Skeletal muscle satellite cell (primary cell): ENCODE measurements at regions not wholly inside any gene's neighbourhood (a gene's known extent, or its start where the extent isn't known, plus 50 kb on each side); places are given as distances from the start of the nearest gene placed in this dataset.
"Not testable (repeated sequence)": the region's sequence is repeated elsewhere in the genome, so short reads cannot be mapped to it uniquely, and the experiment has no call there.

Experiments
- H3K27me3 ChIP-seq: 2 replicates; pipeline ENCODE4 v1.7.0; 2013; ENCODE audit warnings: low read length; ENCODE audit not compliant: control insufficient read depth, insufficient read depth
- H3K36me3 ChIP-seq: 2 replicates; pipeline ENCODE4 v1.7.0; 2013; ENCODE audit warnings: mild to moderate bottlenecking, control low read depth, low read length; ENCODE audit not compliant: insufficient read depth
- H3K4me1 ChIP-seq: 2 replicates; pipeline ENCODE4 v1.7.0; 2013; ENCODE audit warnings: low read length; ENCODE audit not compliant: control insufficient read depth, insufficient read depth
- H3K4me2 ChIP-seq: 2 replicates; pipeline ENCODE4 v1.7.0; 2013; ENCODE audit warnings: mild to moderate bottlenecking, low read length
- H3K4me3 ChIP-seq: 2 replicates; pipeline ENCODE4 v1.7.0; 2013; ENCODE audit warnings: low read length
- H3K9ac ChIP-seq: 2 replicates; pipeline ENCODE4 v1.7.0; 2013; ENCODE audit warnings: mild to moderate bottlenecking, low read depth, low read length, moderate library complexity
- H3K9me3 ChIP-seq: replicated peaks from 2 replicates; pipeline ENCODE4 v1.7.0; 2013; ENCODE audit warnings: mild to moderate bottlenecking, control low read depth, low read length

- H3K4me3 ChIP-seq, H3K9ac ChIP-seq, H3K27me3 ChIP-seq, H3K4me1 ChIP-seq, H3K4me2 ChIP-seq, H3K36me3 ChIP-seq, H3K9me3 ChIP-seq: not testable (repeated sequence)
Measured at GRCh38 chr14:105645389-105645788, 119.0 kb downstream of the TMEM121 start.

DNA sequence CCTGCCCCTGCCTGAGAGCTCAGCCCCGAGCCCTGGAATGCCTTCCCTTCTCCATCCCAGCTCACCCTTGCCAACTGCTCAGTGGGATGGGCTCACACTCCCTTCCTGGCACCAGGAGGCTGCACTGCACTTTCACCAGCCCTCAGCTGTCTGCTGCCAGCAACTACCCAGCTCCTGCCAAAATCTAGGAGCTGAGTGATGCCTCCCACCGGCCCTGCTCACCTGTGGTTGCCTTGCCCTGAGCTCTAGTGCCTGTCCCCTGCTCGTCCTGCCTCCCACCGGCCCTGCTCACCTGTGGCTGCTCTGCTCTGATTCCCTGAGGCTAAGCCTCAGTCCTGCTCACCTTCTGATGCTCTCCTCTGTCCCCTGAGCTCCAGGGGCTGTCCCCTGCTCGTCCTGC lies 119.8 kb downstream of the TMEM121 start:
- no peak overlapping the region for H3K9ac ChIP-seq
- no peaks in the 10 kb centered on the region for H3K4me1 ChIP-seq
- no peaks in the 10 kb centered on the region for H3K36me3 ChIP-seq
- H3K27me3 ChIP-seq, result no peaks in the 10 kb centered on the region
- H3K4me3 ChIP-seq, result no peak overlapping the region
- no peak overlapping the region for H3K4me2 ChIP-seq
- no peaks in the 10 kb centered on the region for H3K9me3 ChIP-seq

DNA sequence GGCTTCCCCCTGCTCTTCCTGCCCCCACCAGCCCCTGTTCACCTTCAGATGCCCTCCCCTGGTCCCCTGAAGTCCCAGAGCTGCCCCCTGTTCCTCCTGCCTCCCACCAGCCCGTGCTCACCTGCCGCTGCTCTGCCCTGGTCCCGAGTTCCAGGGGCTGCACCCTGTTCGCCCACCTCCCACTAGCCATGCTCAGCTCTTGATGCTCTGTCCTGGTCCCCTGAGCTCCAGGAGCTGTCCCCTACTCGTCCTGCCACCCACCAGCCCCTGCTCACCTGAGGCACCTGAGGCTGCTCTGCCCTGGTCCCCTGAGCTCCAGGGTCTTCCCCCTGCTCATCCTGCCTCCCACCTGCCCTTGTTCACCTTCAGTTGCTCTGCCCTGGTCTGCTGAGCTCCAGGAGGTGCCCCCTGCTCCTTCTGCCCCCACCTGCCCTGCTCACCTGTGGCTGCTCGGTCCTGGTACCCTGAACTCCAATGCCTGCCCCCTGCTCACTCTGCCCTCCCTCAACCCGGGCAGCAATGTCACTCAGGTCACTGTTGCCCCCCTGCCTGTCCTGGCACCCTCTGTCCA lies 120.4 kb downstream of the TMEM121 start:
- H3K4me1 ChIP-seq, H3K9me3 ChIP-seq, H3K27me3 ChIP-seq, H3K4me3 ChIP-seq, H3K9ac ChIP-seq, H3K4me2 ChIP-seq, H3K36me3 ChIP-seq: not testable (repeated sequence)

DNA sequence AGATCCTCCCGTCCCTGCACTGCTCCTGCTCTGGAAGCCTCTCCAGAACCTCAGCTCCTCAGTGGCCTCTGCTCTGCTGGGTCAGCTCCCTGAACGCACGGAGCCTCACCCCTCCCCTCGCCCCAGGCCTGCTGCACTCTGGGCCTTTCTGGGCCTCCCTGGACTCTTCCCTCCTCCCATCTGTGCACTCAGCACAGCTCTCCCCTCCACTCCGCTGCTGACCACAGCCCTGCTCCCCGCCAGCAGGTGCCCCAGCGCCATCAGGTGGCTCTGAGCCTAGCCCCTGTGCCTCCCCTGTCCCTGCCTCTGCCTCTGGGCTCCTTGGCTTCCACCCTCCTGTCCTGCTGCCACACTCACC lies 121.0 kb downstream of the TMEM121 start:
- not testable (repeated sequence) for H3K4me1 ChIP-seq, H3K36me3 ChIP-seq, H3K4me2 ChIP-seq, H3K27me3 ChIP-seq, H3K9ac ChIP-seq, H3K4me3 ChIP-seq, H3K9me3 ChIP-seq

- H3K9ac ChIP-seq, result no peak overlapping the region
- H3K9me3 ChIP-seq, result no peaks in the 10 kb centered on the region
- no peaks in the 10 kb centered on the region for H3K36me3 ChIP-seq
Measured at GRCh38 chr14:105647784-105648608, 121.6 kb downstream of the TMEM121 start.

DNA sequence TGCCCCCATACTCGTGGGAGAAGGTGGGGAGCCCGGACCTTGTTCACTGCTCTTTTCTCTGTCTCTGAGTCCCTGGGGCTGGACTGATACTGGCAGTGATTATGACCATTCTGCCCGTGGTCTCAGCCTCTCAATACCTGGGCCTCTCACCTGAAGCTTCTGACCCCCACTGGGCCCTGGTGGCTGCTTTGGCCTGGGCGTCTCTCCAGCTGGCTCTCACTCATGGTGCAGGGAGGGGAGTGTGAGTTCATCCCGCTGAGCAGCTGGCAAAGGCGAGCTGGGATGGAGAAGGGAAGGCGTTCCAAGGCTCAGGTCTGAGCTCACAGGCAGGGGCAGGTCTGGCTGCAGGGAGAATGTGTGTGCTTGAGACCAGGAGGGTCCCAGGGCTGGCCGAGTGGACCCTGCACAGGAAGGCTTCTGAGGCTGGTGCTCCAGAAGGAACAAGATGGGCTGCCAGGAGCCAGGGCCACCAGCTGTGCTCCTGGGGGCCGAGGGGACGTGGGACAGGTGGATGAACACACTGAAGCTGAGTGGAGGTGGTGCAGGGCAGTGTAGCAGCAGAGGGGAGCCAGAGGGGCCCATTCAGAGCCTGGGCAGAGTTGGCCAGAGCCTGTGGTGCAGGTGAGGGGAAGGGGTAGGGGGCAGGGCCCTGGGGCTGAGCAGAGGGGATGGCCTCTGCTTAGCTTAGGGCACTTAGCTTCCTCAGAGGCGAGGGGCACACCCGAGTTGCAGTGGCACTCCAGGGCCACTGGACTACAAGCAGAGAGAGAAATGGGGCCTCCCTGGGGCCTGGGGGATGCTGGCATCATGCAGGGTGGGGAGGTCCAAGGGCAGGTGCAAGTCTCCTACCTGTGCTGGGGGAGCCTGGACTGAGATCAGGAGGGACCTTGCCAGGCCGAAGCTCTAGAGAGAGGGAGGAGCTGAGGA lies 122.5 kb downstream of the TMEM121 start:
- H3K4me1 ChIP-seq, result not testable (repeated sequence)

More at GRCh38 chr14:105647784-105648608, 121.6 kb downstream of the TMEM121 start:
- H3K27me3 ChIP-seq, result no peaks in the 10 kb centered on the region
- H3K4me1 ChIP-seq, result no peaks in the 10 kb centered on the region
- no peak overlapping the region for H3K4me3 ChIP-seq
- H3K4me2 ChIP-seq, result no peak overlapping the region

GRCh38 chr14:105652317-105652716 lies 125.9 kb downstream of the TMEM121 start:
- H3K9ac ChIP-seq, H3K4me3 ChIP-seq, H3K4me2 ChIP-seq, H3K27me3 ChIP-seq, H3K4me1 ChIP-seq, H3K9me3 ChIP-seq, H3K36me3 ChIP-seq: not testable (repeated sequence)

More for the DNA sequence above, 122.5 kb downstream of the TMEM121 start:
- H3K9ac ChIP-seq, H3K27me3 ChIP-seq, H3K4me3 ChIP-seq, H3K9me3 ChIP-seq, H3K4me2 ChIP-seq, H3K36me3 ChIP-seq: not testable (repeated sequence)

GRCh38 chr14:105653921-105654320 lies 127.5 kb downstream of the TMEM121 start:
- H3K4me3 ChIP-seq, H3K36me3 ChIP-seq, H3K27me3 ChIP-seq, H3K4me2 ChIP-seq, H3K9ac ChIP-seq, H3K4me1 ChIP-seq, H3K9me3 ChIP-seq: not testable (repeated sequence)

DNA sequence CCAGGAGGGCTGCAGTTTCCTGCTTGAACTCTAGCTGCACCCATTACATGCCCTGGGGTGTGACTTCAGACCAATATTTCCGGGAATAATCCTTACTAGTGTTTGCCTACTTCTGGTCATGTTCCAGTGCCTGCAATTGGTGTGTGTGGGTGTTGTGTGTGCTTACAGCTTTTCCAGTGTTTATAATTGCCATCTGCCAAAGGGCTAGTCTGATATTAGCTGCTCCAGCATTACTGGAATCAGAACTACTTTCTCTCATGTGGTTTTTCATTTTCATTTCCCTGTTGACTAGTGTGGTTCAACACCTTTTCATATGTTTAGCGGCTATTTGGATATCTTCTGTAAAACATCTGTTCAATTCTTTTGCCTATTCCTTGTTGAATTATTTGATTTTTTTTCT lies 132.9 kb downstream of the TMEM121 start:
- H3K36me3 ChIP-seq, H3K4me1 ChIP-seq, H3K9ac ChIP-seq, H3K4me3 ChIP-seq, H3K4me2 ChIP-seq, H3K9me3 ChIP-seq, H3K27me3 ChIP-seq: not testable (repeated sequence)

DNA sequence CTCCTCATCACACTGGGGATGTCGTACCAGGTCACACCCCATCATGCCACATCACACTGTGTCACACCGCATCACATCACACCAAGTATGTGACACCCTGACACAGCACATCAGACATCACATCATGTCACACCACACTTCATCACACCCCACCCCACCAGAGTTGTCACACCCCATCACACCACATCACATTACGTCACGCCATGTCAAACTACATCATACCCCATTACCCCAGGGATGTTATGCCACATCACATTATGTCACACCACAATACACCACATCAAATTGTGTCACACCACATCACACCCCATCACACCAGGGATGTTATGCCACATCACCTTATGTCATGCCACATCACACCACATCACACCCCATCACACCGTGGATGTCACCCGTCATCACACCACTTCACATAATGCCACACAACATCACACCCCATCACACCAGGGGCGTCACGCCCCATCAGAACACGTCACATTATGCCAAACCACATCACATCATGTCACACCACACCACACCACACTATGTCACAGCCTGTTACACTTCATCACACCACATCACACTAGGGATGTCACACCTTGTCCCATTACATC lies 133.6 kb downstream of the TMEM121 start:
- H3K36me3 ChIP-seq, result no peaks in the 10 kb centered on the region
- no peak overlapping the region for H3K9ac ChIP-seq

DNA sequence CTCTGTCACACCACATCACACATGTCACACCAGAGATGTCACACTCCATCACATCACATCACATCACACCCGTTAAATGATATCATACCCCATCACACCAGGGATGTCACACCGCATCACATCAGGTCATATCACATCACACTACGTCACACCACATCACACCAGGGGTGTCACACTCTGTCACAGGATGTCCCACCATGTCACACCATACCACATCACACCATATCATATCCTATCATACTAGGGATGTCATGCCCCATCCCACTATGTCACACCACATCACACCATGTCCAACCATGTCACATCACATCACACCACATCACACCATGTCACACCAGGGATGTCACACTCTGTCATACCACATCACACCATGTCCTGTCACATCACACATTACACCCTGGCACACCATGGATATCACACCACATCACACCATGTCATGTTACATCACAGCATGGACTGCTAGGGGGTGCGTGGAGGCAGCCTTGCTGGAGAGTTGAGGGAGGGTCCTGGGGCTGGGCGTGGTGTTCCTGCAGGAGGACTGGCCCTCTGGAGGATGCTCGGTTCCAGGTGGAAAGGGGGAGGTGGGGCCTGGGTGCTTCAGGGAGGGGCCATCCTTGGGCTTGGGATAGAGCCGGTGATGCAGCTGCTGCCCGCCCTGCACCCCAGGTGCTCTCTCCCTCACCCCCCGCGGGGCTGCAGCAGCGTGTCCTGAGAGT lies 134.6 kb downstream of the TMEM121 start:
- H3K27me3 ChIP-seq, result no peaks in the 10 kb centered on the region
- no peak overlapping the region for H3K9ac ChIP-seq
- no peaks in the 10 kb centered on the region for H3K4me1 ChIP-seq
- H3K4me2 ChIP-seq, result no peak overlapping the region
- no peak overlapping the region for H3K4me3 ChIP-seq
- H3K9me3 ChIP-seq, result peaks cover 5% of the 10 kb centered on the region
- no peaks in the 10 kb centered on the region for H3K36me3 ChIP-seq

More for the DNA sequence above, 133.6 kb downstream of the TMEM121 start:
- Histone ChIP-seq H3K4me2 (no peak overlapping the region), H3K27me3 (no peaks in the 10 kb centered on the region), H3K4me1 (no peaks in the 10 kb centered on the region), H3K4me3 (no peak overlapping the region), H3K9me3 (peaks cover 5% of the 10 kb centered on the region)
